NCI-H446 (cell line): ENCODE measurements at regions not wholly inside any gene's neighbourhood (a gene's known extent, or its start where the extent isn't known, plus 50 kb on each side); places are given as distances from the start of the nearest gene placed in this dataset.
"Not testable (repeated sequence)": the region's sequence is repeated elsewhere in the genome, so short reads cannot be mapped to it uniquely, and the experiment has no call there.

Experiments used
- DNase-seq, 2 experiments: peaks; one replicate each; lab custom pipeline; 2025; lab: John Stamatoyannopoulos, UW

- DNase-seq: not testable (repeated sequence)
Observed at GRCh38 chr9:85792057-85792456, 50.3 kb upstream of the AGTPBP1 start.

GRCh38 chr9:85802978-85803695 is 61.4 kb upstream of the AGTPBP1 start:
- not testable (repeated sequence) for DNase-seq

GRCh38 chr9:85804847-85805133 is 63.0 kb upstream of the AGTPBP1 start:
- DNase-seq: peak in 1 of 2 experiments; percentile 47

GRCh38 chr9:85805134-85806005 is 63.6 kb upstream of the AGTPBP1 start:
- DNase-seq: peak in 1 of 2 experiments; percentile 47

- DNase-seq: not testable (repeated sequence)
Observed at GRCh38 chr9:85808329-85808728, 66.6 kb upstream of the AGTPBP1 start.

GRCh38 chr9:85813388-85813787 is 71.6 kb upstream of the AGTPBP1 start:
- DNase-seq: not testable (repeated sequence)

- DNase-seq: not testable (repeated sequence)
Observed at GRCh38 chr9:85814800-85815199, 73.0 kb upstream of the AGTPBP1 start.

- DNase-seq: peak in 1 of 2 experiments; percentile 1
Observed at GRCh38 chr9:85818971-85819370, 77.2 kb upstream of the AGTPBP1 start.

- not testable (repeated sequence) for DNase-seq
Observed at GRCh38 chr9:85820598-85820997, 78.8 kb upstream of the AGTPBP1 start.

- DNase-seq: not testable (repeated sequence)
Observed at GRCh38 chr9:85824949-85825348, 83.2 kb upstream of the AGTPBP1 start.

- DNase-seq: not testable (repeated sequence)
Observed at GRCh38 chr9:85834591-85834990, 92.8 kb upstream of the AGTPBP1 start.

GRCh38 chr9:85843949-85844348 is 97.0 kb upstream of the NAA35 start:
- not testable (repeated sequence) for DNase-seq

GRCh38 chr9:85847782-85848181 is 93.2 kb upstream of the NAA35 start:
- DNase-seq: not testable (repeated sequence)

GRCh38 chr9:85858056-85858750 is 82.7 kb upstream of the NAA35 start:
- DNase-seq: no peak

GRCh38 chr9:85859765-85860164 is 81.2 kb upstream of the NAA35 start:
- no peak for DNase-seq

- DNase-seq: not testable (repeated sequence)
Observed at GRCh38 chr9:85861882-85862281, 79.1 kb upstream of the NAA35 start.

GRCh38 chr9:85863875-85864274 is 77.1 kb upstream of the NAA35 start:
- DNase-seq: no peak

- DNase-seq: no peak
Observed at GRCh38 chr9:85871008-85871407, 69.9 kb upstream of the NAA35 start.

GRCh38 chr9:85871683-85872082 is 69.3 kb upstream of the NAA35 start:
- DNase-seq: not testable (repeated sequence)

GRCh38 chr9:85872463-85872862 is 68.5 kb upstream of the NAA35 start:
- DNase-seq: no peak

- no peak for DNase-seq
Observed at GRCh38 chr9:85876628-85877027, 64.3 kb upstream of the NAA35 start.

- DNase-seq: not testable (repeated sequence)
Observed at GRCh38 chr9:85878872-85879597, 61.9 kb upstream of the NAA35 start.
